ENCODE measurements at regions not wholly inside any gene's neighbourhood (a gene's known extent, or its start where the extent isn't known, plus 50 kb on each side); places are given as distances from the start of the nearest gene placed in this dataset.
"Not testable (repeated sequence)": the region's sequence is repeated elsewhere in the genome, so short reads cannot be mapped to it uniquely, and the experiment has no call there.

- H3K27ac ChIP-seq (ENCODE audit: low read length); H3K4me1 ChIP-seq (ENCODE audit: control insufficient read depth, low read depth, low read length); H3K9ac ChIP-seq (ENCODE audit: low read length); H3K9me3 ChIP-seq (ENCODE audit: control insufficient read depth, low read depth, low read length); H3K36me3 ChIP-seq (ENCODE audit: control insufficient read depth, low read depth, low read length); H3K27me3 ChIP-seq (ENCODE audit: control insufficient read depth, insufficient read depth, low read length); H3K4me3 ChIP-seq (ENCODE audit: low read length): not testable (repeated sequence)
Observed at GRCh38 chr20:26086195-26086594, 389.5 kb upstream of the ZNF337 start.

- H3K4me3 ChIP-seq (ENCODE audit: low read length); H3K27ac ChIP-seq (ENCODE audit: low read length); H3K4me1 ChIP-seq (ENCODE audit: control insufficient read depth, low read depth, low read length); H3K9ac ChIP-seq (ENCODE audit: low read length); H3K9me3 ChIP-seq (ENCODE audit: control insufficient read depth, low read depth, low read length); H3K36me3 ChIP-seq (ENCODE audit: control insufficient read depth, low read depth, low read length); H3K27me3 ChIP-seq (ENCODE audit: control insufficient read depth, insufficient read depth, low read length): not testable (repeated sequence)
Observed at GRCh38 chr20:26073972-26074371, 377.3 kb upstream of the ZNF337 start.

GRCh38 chr20:26059324-26059723 lies 362.7 kb upstream of the ZNF337 start:
- not testable (repeated sequence) for H3K9me3 ChIP-seq (ENCODE audit: control insufficient read depth, low read depth, low read length); H3K4me1 ChIP-seq (ENCODE audit: control insufficient read depth, low read depth, low read length); H3K27me3 ChIP-seq (ENCODE audit: control insufficient read depth, insufficient read depth, low read length); H3K36me3 ChIP-seq (ENCODE audit: control insufficient read depth, low read depth, low read length); H3K4me3 ChIP-seq (ENCODE audit: low read length); H3K27ac ChIP-seq (ENCODE audit: low read length); H3K9ac ChIP-seq (ENCODE audit: low read length)

GRCh38 chr20:26058446-26058845 lies 361.8 kb upstream of the ZNF337 start:
- H3K36me3 ChIP-seq (ENCODE audit: control insufficient read depth, low read depth, low read length); H3K4me3 ChIP-seq (ENCODE audit: low read length); H3K27me3 ChIP-seq (ENCODE audit: control insufficient read depth, insufficient read depth, low read length); H3K4me1 ChIP-seq (ENCODE audit: control insufficient read depth, low read depth, low read length); H3K27ac ChIP-seq (ENCODE audit: low read length); H3K9ac ChIP-seq (ENCODE audit: low read length); H3K9me3 ChIP-seq (ENCODE audit: control insufficient read depth, low read depth, low read length): not testable (repeated sequence)

- not testable (repeated sequence) for H3K9ac ChIP-seq (ENCODE audit: low read length); H3K27ac ChIP-seq (ENCODE audit: low read length); H3K9me3 ChIP-seq (ENCODE audit: control insufficient read depth, low read depth, low read length)
Observed at GRCh38 chr20:26057135-26057752, 360.6 kb upstream of the ZNF337 start.

GRCh38 chr20:26025792-26026191 lies 329.1 kb upstream of the ZNF337 start:
- not testable (repeated sequence) for H3K4me1 ChIP-seq (ENCODE audit: control insufficient read depth, low read depth, low read length); H3K9me3 ChIP-seq (ENCODE audit: control insufficient read depth, low read depth, low read length); H3K36me3 ChIP-seq (ENCODE audit: control insufficient read depth, low read depth, low read length); H3K9ac ChIP-seq (ENCODE audit: low read length); H3K4me3 ChIP-seq (ENCODE audit: low read length); H3K27me3 ChIP-seq (ENCODE audit: control insufficient read depth, insufficient read depth, low read length); H3K27ac ChIP-seq (ENCODE audit: low read length)

More at GRCh38 chr20:26057135-26057752, 360.6 kb upstream of the ZNF337 start:
- H3K4me1 ChIP-seq (ENCODE audit: control insufficient read depth, low read depth, low read length); H3K4me3 ChIP-seq (ENCODE audit: low read length); H3K36me3 ChIP-seq (ENCODE audit: control insufficient read depth, low read depth, low read length); H3K27me3 ChIP-seq (ENCODE audit: control insufficient read depth, insufficient read depth, low read length): not testable (repeated sequence)

- H3K4me1 ChIP-seq (ENCODE audit: control insufficient read depth, low read depth, low read length); H3K4me3 ChIP-seq (ENCODE audit: low read length); H3K9ac ChIP-seq (ENCODE audit: low read length); H3K27me3 ChIP-seq (ENCODE audit: control insufficient read depth, insufficient read depth, low read length); H3K36me3 ChIP-seq (ENCODE audit: control insufficient read depth, low read depth, low read length); H3K9me3 ChIP-seq (ENCODE audit: control insufficient read depth, low read depth, low read length); H3K27ac ChIP-seq (ENCODE audit: low read length): not testable (repeated sequence)
Observed at GRCh38 chr20:26010942-26011276, 314.3 kb upstream of the ZNF337 start.

GRCh38 chr20:26010224-26010941 lies 313.7 kb upstream of the ZNF337 start:
- H3K9ac ChIP-seq (ENCODE audit: low read length); H3K27me3 ChIP-seq (ENCODE audit: control insufficient read depth, insufficient read depth, low read length); H3K27ac ChIP-seq (ENCODE audit: low read length); H3K9me3 ChIP-seq (ENCODE audit: control insufficient read depth, low read depth, low read length); H3K36me3 ChIP-seq (ENCODE audit: control insufficient read depth, low read depth, low read length); H3K4me1 ChIP-seq (ENCODE audit: control insufficient read depth, low read depth, low read length); H3K4me3 ChIP-seq (ENCODE audit: low read length): not testable (repeated sequence)

GRCh38 chr20:26009402-26010223 lies 313.0 kb upstream of the ZNF337 start:
- not testable (repeated sequence) for H3K9ac ChIP-seq (ENCODE audit: low read length); H3K36me3 ChIP-seq (ENCODE audit: control insufficient read depth, low read depth, low read length); H3K4me3 ChIP-seq (ENCODE audit: low read length); H3K27me3 ChIP-seq (ENCODE audit: control insufficient read depth, insufficient read depth, low read length); H3K27ac ChIP-seq (ENCODE audit: low read length); H3K9me3 ChIP-seq (ENCODE audit: control insufficient read depth, low read depth, low read length); H3K4me1 ChIP-seq (ENCODE audit: control insufficient read depth, low read depth, low read length)

- not testable (repeated sequence) for H3K4me1 ChIP-seq (ENCODE audit: control insufficient read depth, low read depth, low read length); H3K9me3 ChIP-seq (ENCODE audit: control insufficient read depth, low read depth, low read length); H3K27me3 ChIP-seq (ENCODE audit: control insufficient read depth, insufficient read depth, low read length); H3K36me3 ChIP-seq (ENCODE audit: control insufficient read depth, low read depth, low read length); H3K27ac ChIP-seq (ENCODE audit: low read length); H3K9ac ChIP-seq (ENCODE audit: low read length); H3K4me3 ChIP-seq (ENCODE audit: low read length)
Observed at GRCh38 chr20:26008026-26008425, 311.4 kb upstream of the ZNF337 start.

GRCh38 chr20:26006164-26006563 lies 309.5 kb upstream of the ZNF337 start:
- not testable (repeated sequence) for H3K4me3 ChIP-seq (ENCODE audit: low read length); H3K27me3 ChIP-seq (ENCODE audit: control insufficient read depth, insufficient read depth, low read length); H3K9me3 ChIP-seq (ENCODE audit: control insufficient read depth, low read depth, low read length); H3K4me1 ChIP-seq (ENCODE audit: control insufficient read depth, low read depth, low read length); H3K27ac ChIP-seq (ENCODE audit: low read length); H3K36me3 ChIP-seq (ENCODE audit: control insufficient read depth, low read depth, low read length); H3K9ac ChIP-seq (ENCODE audit: low read length)

GRCh38 chr20:26003959-26004358 lies 307.3 kb upstream of the ZNF337 start:
- H3K4me1 ChIP-seq (ENCODE audit: control insufficient read depth, low read depth, low read length); H3K4me3 ChIP-seq (ENCODE audit: low read length); H3K27me3 ChIP-seq (ENCODE audit: control insufficient read depth, insufficient read depth, low read length); H3K27ac ChIP-seq (ENCODE audit: low read length); H3K36me3 ChIP-seq (ENCODE audit: control insufficient read depth, low read depth, low read length); H3K9ac ChIP-seq (ENCODE audit: low read length); H3K9me3 ChIP-seq (ENCODE audit: control insufficient read depth, low read depth, low read length): not testable (repeated sequence)
